GM23248 (cell line): ENCODE measurements at regions not wholly inside any gene's neighbourhood (a gene's known extent, or its start where the extent isn't known, plus 50 kb on each side); places are given as distances from the start of the nearest gene placed in this dataset.

Experiments used
- DNase-seq: peaks from one replicate; pipeline ENCODE4 v3.0.0-alpha.2; 2015
- H2AFZ ChIP-seq: fragments of 200-600 bp; sonication (generic); 2 replicates; pipeline ENCODE4 v1.6.1; 2016; ENCODE audit warnings: antibody characterized with exemption
- H3F3A ChIP-seq: fragments of 200-600 bp; sonication (generic); 2 replicates; pipeline ENCODE4 v1.6.1; 2016; ENCODE audit warnings: mild to moderate bottlenecking, antibody characterized with exemption, mixed run types; ENCODE audit not compliant: insufficient read depth
- H3K27ac ChIP-seq: fragments of 200-600 bp; sonication (generic); 2 replicates; pipeline ENCODE4 v1.5.1; 2016; ENCODE audit warnings: mild to moderate bottlenecking
- H3K27me3 ChIP-seq: fragments of 200-600 bp; sonication (generic); replicated peaks from 2 replicates; pipeline ENCODE4 v1.6.1; 2016; ENCODE audit warnings: mild to moderate bottlenecking; ENCODE audit not compliant: insufficient read depth
- H3K36me3 ChIP-seq: fragments of 200-600 bp; sonication (generic); 2 replicates; pipeline ENCODE4 v1.6.1; 2016; ENCODE audit warnings: low read depth, mild to moderate bottlenecking
- H3K4me1 ChIP-seq: fragments of 200-600 bp; sonication (generic); 2 replicates; pipeline ENCODE4 v1.6.1; 2016; ENCODE audit warnings: mild to moderate bottlenecking; ENCODE audit not compliant: insufficient read depth
- H3K4me2 ChIP-seq: fragments of 200-600 bp; sonication (generic); one replicate; pipeline ENCODE4 v1.6.1; 2016; ENCODE audit warnings: mild to moderate bottlenecking; ENCODE audit not compliant: unreplicated experiment
- H3K4me3 ChIP-seq: fragments of 200-600 bp; sonication (generic); 2 replicates; pipeline ENCODE4 v1.5.1; 2016; ENCODE audit warnings: mild to moderate bottlenecking
- H3K79me2 ChIP-seq: fragments of 200-600 bp; sonication (generic); 2 replicates; pipeline ENCODE4 v1.6.1; 2016; ENCODE audit warnings: mild to moderate bottlenecking; ENCODE audit not compliant: insufficient read depth
- H3K9ac ChIP-seq: fragments of 200-600 bp; sonication (generic); 2 replicates; pipeline ENCODE4 v1.6.1; 2016; ENCODE audit warnings: mild to moderate bottlenecking
- H3K9me2 ChIP-seq: fragments of 200-600 bp; sonication (generic); 2 replicates; pipeline ENCODE4 v1.6.1; 2016; ENCODE audit warnings: mixed run types, mild to moderate bottlenecking, moderate library complexity; ENCODE audit not compliant: insufficient read depth
- H3K9me3 ChIP-seq: fragments of 200-600 bp; sonication (generic); one replicate; pipeline ENCODE4 v1.6.1; 2017; ENCODE audit warnings: low read depth
- H4K20me1 ChIP-seq: fragments of 200-600 bp; sonication (generic); 2 replicates; pipeline ENCODE4 v1.6.0; 2016; ENCODE audit not compliant: insufficient read depth
- EZH2 ChIP-seq: fragments of 200-600 bp; sonication (generic); IDR thresholded peaks from 2 replicates; pipeline ENCODE4 v1.6.1; 2018; ENCODE audit warnings: antibody characterized with exemption, mild to moderate bottlenecking; ENCODE audit not compliant: insufficient read depth, poor library complexity, severe bottlenecking
- EZH2phosphoT487 ChIP-seq: fragments of 200-600 bp; sonication (generic); IDR thresholded peaks from 2 replicates; pipeline ENCODE4 v1.6.1; 2018; ENCODE audit warnings: antibody characterized with exemption, moderate library complexity, mild to moderate bottlenecking, low read depth; ENCODE audit not compliant: insufficient read depth
- WGBS, 2 experiments: methylation state at CpG; one replicate each; pipeline ENCODE4 v1.1.6; 2015 to 2017; ENCODE audit warnings: low lambda C conversion rate in 2 of 2, low coverage in 1 of 2; ENCODE audit errors: missing lambda C conversion rate in 2 of 2; 5-methylcytosine and 5-hydroxymethylcytosine counted together
- in situ Hi-C: fragments of 300-500 bp; cut with MboI; formaldehyde crosslinking; loops from 2 replicates; pipeline ENCODE4 v1.15.0; 2020

DNA sequence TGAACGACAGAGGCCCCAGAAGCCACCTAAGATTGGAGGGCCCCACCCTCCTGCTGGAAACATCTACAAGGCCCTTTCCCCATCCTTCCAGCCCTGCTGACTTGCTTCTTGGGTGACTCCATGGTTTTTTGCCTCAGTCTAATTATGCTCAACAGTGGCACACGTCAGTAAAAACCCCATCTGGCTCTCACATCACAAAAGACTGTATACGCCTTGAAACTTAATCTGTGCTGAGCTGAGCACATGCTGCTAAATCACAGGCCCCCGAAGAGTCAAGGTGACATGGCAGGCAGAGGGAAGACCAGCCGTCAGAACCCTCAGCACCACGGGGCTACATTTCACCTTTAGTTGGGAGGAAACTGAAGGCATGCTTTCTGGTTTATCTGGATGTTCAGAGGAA, 323.1 kb downstream of the CDH26 start:
- no peak overlapping the region for H3K9ac ChIP-seq
- H3K27me3 ChIP-seq: no peaks in the 10 kb centered on the region
- no peak overlapping the region for H3K27ac ChIP-seq
- no peaks in the 10 kb centered on the region for H3F3A ChIP-seq
- WGBS, 2 experiments: 48 to 54% methylated on average over 6 of the region's 6 CpGs
- no peak overlapping the region for H3K4me3 ChIP-seq
- TF ChIP-seq EZH2: no peak
- TF ChIP-seq EZH2phosphoT487: no peak
- H2AFZ ChIP-seq: no peak overlapping the region
- H4K20me1 ChIP-seq: no peaks in the 10 kb centered on the region
- no peaks in the 10 kb centered on the region for H3K36me3 ChIP-seq
- no peak for DNase-seq
- in situ Hi-C loops: no loop called here
- H3K4me2 ChIP-seq: no peak overlapping the region
- H3K4me1 ChIP-seq: peaks cover 9% of the 10 kb centered on the region; the same call in 1 of the 2 replicates
- peaks cover 4% of the 10 kb centered on the region for H3K9me3 ChIP-seq
- no peaks in the 10 kb centered on the region for H3K79me2 ChIP-seq
- no peaks in the 10 kb centered on the region for H3K9me2 ChIP-seq

DNA sequence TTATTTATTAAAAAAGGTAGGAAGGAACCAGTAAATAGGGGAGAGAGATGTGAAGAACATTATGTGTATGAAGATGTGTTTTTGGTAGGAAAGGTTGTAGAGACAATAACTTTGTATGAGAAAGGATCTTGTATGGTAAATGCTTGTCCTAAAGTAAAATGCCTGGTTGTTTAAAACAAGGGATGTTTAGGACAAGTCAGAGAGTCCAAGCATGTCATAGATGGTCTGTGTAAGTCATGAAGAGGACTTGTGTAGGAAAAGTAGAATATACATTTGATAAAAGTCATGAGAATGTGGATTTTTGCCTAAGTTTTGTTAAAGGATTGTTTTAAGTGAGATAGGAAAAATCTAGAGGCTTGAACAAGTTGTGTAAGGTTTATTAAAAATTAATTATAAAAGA, 325.1 kb downstream of the CDH26 start:
- Histone ChIP-seq H3F3A (no peaks in the 10 kb centered on the region), H3K4me2 (no peak overlapping the region), H3K4me3 (no peak overlapping the region), H3K9ac (no peak overlapping the region), H3K79me2 (no peaks in the 10 kb centered on the region), H3K9me3 (peaks cover 4% of the 10 kb centered on the region), H3K9me2 (no peaks in the 10 kb centered on the region), H3K27me3 (no peaks in the 10 kb centered on the region), H3K4me1 (peaks cover 9% of the 10 kb centered on the region; the same call in 1 of the 2 replicates), H2AFZ (no peak overlapping the region), H3K36me3 (no peaks in the 10 kb centered on the region), H3K27ac (no peak overlapping the region), H4K20me1 (no peaks in the 10 kb centered on the region)
- in situ Hi-C loops: no loop called here
- no peak for TF ChIP-seq EZH2phosphoT487
- TF ChIP-seq EZH2: no peak
- no peak for DNase-seq

DNA sequence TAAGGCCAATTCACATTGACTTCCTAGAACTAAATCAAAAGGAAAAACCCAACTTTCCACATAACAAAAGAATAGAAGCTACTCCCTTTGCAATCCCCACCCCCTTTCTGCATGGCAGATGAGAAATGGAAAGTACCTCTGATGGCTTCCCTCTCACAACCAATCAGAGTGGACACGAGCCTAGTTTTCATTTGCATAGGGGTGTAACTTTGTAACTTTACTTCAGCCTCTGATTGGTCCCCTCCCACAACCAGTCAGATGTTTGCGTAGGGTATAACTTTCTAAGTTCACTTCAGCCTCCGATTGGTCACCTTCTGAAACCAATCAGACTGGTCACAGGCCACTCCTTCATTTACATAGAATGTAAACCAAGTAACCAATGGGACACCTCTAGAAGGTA, 328.5 kb downstream of the CDH26 start:
- WGBS, 2 experiments: 32 to 49% methylated on average over 3 of the region's 3 CpGs
- Histone ChIP-seq H3K4me2 (no peak overlapping the region), H3K9me3 (peaks cover 4% of the 10 kb centered on the region), H3K27me3 (no peaks in the 10 kb centered on the region), H3K4me3 (no peak overlapping the region), H3K9ac (no peak overlapping the region), H3F3A (no peaks in the 10 kb centered on the region), H3K79me2 (no peaks in the 10 kb centered on the region), H3K4me1 (no peaks in the 10 kb centered on the region), H3K27ac (no peak overlapping the region), H2AFZ (no peak overlapping the region), H3K9me2 (no peaks in the 10 kb centered on the region), H4K20me1 (no peaks in the 10 kb centered on the region), H3K36me3 (no peaks in the 10 kb centered on the region)
- no peak for TF ChIP-seq EZH2phosphoT487
- no peak for TF ChIP-seq EZH2
- in situ Hi-C loops: no loop called here
- no peak for DNase-seq

DNA sequence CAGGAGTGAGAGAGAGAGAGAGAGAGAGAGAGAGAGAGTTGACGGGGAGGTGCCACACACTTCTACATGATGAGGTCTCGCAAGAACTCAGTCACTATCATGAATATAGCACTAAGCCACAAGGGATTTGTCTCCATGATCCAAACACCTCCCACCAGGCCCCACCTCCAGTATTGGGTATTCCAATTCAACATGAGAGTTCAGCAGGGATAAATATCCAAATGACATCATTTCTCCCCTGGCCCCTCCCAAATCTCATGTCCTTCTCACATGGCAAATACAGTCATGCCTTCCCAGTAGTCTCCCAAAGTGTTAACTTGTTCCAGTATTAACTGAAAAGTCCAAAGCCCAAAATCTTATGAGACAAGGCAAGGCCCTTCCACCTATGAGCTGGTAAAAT, 330.7 kb downstream of the CDH26 start:
- no peaks in the 10 kb centered on the region for H3F3A ChIP-seq
- H3K36me3 ChIP-seq: no peaks in the 10 kb centered on the region
- no peaks in the 10 kb centered on the region for H3K4me1 ChIP-seq
- no peak overlapping the region for H2AFZ ChIP-seq
- H3K4me3 ChIP-seq: no peak overlapping the region
- H3K27me3 ChIP-seq: no peaks in the 10 kb centered on the region
- no peak for TF ChIP-seq EZH2phosphoT487
- TF ChIP-seq EZH2: no peak
- peaks cover 1% of the 10 kb centered on the region for H3K9me3 ChIP-seq
- no peaks in the 10 kb centered on the region for H3K9me2 ChIP-seq
- in situ Hi-C loops: no loop called here
- H3K79me2 ChIP-seq: no peaks in the 10 kb centered on the region
- DNase-seq: no peak
- 59 to 66% methylated on average over 2 of the region's 2 CpGs for WGBS, 2 experiments
- H3K27ac ChIP-seq: no peak overlapping the region
- no peak overlapping the region for H3K4me2 ChIP-seq
- H4K20me1 ChIP-seq: no peaks in the 10 kb centered on the region
- no peak overlapping the region for H3K9ac ChIP-seq

DNA sequence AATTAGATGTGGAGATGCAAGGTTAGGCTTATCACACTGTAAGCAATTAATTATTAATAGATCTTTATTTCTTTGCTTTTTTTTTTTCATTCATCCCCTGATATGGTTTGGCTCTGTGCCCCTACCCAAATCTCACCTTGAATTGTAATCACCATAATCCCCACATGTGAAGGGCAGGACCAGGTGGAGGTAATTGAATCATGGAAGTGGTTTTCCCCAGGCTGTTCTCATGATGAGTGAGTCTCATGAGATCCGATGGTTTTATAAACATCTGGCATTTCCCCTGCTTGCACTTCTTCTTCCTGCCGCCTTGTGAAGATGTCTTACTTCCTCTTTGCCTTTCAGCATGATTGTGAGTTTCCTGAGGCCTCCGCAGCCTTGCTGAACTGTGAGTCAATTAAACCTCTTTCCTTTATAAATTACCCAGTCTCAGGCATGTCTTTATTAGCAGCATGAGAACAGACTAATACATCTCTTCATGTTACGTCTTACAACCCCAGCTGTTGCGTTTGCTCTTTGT, 333.8 kb downstream of the CDH26 start:
- no peak overlapping the region for H3K9ac ChIP-seq
- H3F3A ChIP-seq: no peaks in the 10 kb centered on the region
- no peak overlapping the region for H3K4me3 ChIP-seq
- H3K36me3 ChIP-seq: no peaks in the 10 kb centered on the region
- no peak overlapping the region for H3K4me2 ChIP-seq
- no peaks in the 10 kb centered on the region for H3K27me3 ChIP-seq
- 48 to 50% methylated on average over 5 of the region's 5 CpGs for WGBS, 2 experiments
- H3K79me2 ChIP-seq: no peaks in the 10 kb centered on the region
- no peak overlapping the region for H2AFZ ChIP-seq
- no peaks in the 10 kb centered on the region for H4K20me1 ChIP-seq
- TF ChIP-seq EZH2: no peak
- no peak for TF ChIP-seq EZH2phosphoT487
- H3K27ac ChIP-seq: no peak overlapping the region
- H3K9me3 ChIP-seq: no peaks in the 10 kb centered on the region
- no peaks in the 10 kb centered on the region for H3K9me2 ChIP-seq
- in situ Hi-C loops: no loop called here
- DNase-seq: no peak
- H3K4me1 ChIP-seq: no peaks in the 10 kb centered on the region
